Medulla oblongata (tissue), 1 donor: ENCODE measurements at regions not wholly inside any gene's neighbourhood (a gene's known extent, or its start where the extent isn't known, plus 50 kb on each side); places are given as distances from the start of the nearest gene placed in this dataset.

Experiments
- DNase-seq: peaks from one replicate; pipeline ENCODE4 v3.0.0-alpha.2; 2015; ENCODE audit errors: extremely low spot score

DNA sequence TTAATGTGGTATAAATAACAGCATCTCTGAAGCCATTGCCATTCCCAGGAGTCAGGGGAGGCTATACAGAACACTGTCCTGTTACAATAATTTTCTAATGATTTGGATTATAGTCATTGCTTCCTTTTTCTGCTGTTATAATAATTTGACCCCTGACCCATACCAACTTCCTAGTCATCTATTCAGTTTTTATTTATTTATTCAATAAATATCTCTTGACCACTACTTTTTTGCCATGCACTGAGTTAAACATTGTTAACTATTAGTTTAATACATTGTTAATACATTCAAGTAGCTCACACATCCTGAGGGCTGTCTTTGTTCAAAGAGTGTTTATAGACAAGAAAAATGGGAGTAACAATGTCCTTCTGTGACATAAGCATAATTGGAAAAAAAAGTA lies 235.5 kb upstream of the MEOX2 start:
- no peak for DNase-seq

DNA sequence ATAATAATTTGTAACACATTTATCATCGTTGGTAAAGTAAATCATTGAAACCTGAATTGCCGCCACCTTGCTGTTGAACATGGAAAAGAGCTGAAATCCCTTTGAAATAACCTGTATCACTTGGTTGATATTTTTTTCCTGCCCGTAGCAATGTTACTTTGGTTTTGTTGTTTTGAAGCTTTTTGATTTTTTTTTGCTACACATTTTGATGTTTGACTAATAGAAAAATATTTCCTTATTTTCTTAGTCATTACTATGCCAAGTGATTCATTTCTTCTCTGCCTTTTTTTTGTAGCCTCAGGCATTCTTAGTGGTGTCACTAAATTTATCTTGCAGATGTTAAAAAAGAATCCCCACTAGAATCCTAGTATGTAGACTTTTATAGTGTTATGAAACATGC lies 235.1 kb upstream of the MEOX2 start:
- no peak for DNase-seq

DNA sequence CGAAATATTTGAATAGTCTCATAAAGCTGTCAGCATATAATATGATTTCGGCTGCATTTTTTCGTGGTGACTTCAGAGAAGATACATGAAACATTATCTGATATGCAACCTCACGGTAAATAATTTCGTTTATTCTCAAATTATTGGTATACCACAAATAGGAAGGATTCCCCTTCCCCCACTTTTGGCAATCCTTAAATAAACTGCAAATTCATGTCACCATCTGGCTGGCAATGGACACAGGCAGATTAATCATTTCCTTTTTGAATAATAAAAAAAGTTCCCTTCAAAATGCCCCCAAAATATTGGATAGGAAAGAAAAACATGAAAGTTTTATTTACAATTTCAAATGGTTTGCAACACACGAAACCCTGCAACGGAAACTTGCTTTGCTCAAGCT lies 234.5 kb upstream of the MEOX2 start:
- no peak for DNase-seq

DNA sequence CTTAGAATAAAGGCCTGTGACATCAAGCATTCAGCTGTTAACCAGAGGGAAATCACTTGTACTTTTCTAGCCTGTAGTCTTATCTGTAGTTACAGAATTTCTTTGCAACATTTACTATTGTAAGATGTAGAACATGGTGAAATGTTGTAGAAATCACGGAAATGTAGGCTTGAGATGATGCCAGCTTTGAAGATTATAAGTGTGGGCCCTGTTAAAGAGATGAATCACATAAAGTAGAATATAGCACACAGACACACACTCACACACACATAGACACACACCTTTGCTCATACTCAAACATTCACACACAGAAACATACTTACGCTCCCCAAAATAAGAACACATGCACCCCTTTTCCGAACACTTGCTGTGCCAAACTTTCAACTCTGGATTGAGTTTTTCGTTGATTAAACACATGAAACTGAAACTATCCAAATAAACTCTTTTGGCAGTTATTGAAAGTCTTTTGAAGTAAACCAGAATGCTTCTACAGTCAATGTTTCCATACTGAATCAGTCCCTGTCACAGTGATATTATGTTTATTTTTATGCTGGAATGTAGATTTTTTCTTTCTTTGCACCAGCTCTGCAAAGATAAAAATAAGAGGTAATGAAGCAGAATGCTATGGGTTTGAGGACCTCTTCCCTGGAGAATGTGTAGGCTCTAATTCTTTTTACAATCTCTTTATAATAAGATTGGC lies 230.3 kb upstream of the MEOX2 start:
- no peak for DNase-seq

DNA sequence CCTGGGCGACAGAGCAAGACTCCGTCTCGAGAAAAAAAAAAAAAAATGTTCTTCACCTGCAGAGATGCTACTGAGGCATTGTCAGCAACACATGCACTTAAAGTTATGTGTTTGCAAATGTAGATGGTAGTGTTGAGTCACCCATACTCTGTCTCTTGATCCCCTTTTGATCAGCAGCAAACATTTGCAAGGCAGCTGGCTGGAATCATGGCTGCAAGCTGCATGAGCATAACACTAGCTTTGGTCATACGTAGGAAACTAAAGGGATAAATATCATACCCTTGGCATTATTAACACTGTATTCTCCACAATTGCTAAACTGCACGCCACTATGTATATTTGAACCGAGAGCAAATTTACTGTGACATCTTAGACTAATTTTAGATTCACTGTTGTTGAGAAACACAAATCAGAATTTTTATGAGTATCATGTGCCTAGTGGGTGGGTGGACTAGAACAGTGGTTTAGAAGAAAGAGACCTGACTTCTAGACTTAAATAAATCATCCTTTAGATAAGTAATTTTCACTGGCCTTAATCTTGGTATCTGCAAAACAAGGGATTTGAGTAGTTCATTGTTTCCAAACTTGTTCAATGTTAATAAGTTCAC lies 229.3 kb upstream of the MEOX2 start:
- DNase-seq: no peak

DNA sequence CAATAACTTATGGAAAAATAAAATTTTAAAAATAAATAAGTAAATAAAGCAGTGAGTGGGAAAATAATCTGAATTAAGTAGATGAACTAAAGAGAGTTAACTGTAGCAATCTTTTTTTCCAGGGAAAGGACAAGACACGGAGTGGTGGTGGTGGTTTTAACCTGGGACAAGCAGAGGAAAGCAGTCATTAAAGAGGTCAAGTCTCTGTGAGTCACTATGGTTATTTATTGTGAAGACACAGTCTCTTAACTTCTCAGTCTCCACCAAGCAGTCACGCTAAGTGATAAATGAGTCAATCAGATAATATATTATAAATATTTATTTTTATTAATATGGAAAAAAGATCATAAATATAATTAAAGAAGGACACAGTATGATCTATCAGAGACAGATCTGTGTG lies 228.1 kb upstream of the MEOX2 start:
- no peak for DNase-seq

DNA sequence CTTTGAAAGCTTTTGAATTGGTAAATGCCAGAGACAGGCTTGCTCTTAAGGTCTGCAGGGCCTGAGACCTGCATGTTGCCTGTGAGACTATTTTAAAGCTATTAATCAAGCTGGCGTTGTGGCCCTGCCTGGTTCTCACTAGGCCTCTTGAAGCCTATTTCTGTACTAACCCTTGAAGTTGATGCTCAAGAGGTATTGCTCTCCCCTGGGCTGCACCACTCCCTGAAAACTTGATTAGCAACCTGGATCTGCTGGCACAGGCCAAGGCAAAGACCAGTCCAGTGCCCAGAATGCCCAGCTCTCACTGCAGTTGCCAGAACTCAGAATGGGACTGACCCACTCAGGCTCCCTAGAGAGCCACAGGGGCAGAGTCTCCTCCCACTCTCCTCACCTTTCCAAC lies 220.0 kb upstream of the MEOX2 start:
- DNase-seq: no peak

DNA sequence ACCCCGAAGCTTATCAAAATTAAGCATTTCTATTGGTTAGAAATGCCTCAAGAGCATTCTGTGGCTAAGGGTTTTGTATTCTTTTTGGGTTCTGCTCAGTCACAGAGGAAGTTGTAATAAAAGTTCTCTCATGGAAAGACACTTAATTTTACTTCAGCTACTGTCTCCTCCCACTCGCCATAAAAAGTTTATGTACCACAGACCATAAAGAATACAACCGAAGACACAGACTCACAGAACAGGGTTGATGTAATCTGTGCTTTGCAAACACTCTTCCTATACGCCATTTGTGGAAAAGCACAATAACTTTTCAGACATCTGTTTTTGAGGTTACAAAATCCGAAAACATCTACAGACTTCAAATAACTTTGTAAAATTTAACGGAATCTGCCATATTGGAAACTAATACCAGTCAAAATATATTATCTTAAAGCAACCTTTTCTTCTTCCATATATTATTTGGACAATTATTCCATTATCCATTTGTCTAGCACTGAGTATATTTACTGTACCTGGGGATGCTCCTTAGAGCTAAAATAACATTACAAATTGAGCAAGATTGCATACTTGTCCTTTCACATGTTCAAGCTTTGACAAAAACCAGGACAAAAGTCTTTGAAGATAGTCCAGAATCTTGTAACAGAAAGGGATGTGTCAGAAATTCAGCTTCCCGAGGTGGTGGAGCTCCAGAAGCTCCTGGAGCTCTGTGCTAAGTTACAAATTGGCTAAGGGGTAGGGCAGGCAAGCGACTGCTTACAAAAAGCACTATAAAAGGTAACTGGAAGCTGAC lies 219.0 kb upstream of the MEOX2 start:
- DNase-seq: no peak

DNA sequence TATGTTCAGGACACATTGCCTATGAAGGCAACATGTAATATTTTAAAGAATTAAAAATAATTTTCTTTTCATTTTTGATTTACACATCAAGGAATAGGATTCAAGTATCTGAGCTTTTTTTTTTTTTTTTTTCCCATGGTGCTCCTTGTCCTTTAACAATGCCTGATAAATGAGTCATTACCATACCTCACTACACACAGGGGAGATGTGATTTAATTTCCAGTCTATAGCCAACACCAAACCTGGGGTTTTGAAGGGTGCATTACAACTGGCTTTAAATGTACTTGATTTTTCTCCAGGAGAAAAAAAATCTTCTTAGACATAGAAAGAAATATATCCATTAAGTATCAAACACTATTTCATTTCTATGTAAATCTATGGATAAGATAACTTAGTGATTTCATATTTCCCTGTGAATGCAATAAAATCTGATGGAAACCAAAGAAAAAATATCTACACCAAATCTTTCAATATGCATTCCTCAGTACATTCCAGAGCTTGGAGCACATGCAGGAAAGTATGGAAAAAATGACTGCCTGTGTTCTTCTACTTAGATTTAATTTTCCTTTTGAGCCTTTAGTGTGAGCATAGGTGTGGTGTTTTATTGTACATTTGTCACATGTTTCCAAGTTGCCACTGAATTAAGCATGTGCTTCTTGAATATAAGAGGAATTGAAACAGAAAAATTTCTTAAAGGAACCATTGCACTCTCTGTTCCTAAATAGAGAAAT lies 204.8 kb upstream of the MEOX2 start:
- no peak for DNase-seq

DNA sequence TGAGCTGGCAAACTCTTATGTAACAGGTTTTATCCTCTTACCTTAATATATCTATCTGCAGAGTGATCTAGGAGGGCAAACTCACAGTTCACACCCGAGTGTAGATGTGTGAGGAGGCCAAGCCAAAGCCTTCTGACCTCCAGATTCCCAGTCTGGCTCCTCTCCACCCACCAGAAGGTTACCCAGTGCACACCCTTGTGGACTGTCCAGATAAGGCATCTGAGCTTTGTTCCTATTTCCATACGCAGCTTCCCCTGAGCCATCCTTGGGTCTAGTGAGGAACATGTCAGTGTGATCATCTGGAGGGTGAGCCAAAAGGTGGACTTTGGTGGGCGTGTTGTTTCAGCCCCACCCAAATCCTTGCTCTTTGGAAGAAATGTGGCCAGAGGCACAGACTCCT lies 203.0 kb upstream of the MEOX2 start:
- DNase-seq: no peak

DNA sequence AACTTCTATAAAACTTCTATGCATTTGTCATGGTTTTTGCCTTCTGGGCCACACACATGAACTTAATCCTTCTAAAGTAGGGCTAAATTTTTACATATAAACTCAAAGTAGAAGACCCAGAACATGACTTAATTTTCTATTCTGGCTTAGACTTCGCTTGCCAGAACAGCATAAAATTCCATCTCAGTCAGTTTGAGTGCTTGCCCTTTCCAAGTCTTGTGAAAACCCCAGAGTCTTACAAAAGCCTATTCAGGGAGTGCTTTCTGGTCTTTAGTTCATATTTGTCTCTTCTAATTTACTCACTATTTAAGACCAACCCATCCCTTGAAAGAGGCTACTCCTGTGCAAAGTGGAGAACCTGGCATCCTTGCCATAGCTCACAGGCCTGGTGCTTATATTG lies 201.6 kb upstream of the MEOX2 start:
- DNase-seq: peak; percentile 7

DNA sequence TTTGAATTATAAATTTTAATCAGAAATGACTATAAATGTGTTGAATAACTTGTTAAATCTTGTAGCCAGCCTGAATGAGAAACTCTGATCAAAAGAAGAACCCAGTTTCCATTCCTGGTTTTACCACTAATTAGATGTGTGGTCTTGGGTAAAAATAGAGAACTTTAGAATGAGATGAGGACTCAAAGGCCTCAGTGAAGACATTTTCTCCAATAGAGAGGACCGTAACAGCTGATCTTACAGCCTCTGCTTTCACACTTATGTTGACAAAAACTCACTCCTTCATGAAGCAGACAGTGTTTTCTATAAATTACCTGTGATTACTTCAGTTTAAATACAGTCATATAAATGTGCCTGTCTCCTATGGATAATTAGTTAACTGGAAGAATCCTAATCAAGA lies 200.1 kb upstream of the MEOX2 start:
- DNase-seq: no peak

DNA sequence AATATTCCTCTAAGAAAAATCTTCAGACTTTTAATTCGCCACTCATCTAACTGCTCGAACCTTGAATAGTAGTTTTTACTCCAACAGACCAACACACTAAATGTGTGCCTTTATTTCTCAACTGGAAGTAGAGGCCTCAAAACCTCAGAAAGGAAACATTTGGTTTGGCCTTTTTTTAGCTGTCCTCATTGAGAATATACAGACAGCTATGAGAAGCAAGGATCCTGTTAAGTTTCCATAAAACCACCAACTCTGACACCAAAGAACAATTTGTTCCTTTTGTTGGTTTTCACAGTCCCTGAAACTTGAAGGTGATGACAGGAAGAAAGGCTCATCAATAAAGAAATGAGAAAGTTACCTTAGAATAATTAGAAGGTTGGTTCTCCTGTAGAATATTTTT lies 199.2 kb upstream of the MEOX2 start:
- no peak for DNase-seq

DNA sequence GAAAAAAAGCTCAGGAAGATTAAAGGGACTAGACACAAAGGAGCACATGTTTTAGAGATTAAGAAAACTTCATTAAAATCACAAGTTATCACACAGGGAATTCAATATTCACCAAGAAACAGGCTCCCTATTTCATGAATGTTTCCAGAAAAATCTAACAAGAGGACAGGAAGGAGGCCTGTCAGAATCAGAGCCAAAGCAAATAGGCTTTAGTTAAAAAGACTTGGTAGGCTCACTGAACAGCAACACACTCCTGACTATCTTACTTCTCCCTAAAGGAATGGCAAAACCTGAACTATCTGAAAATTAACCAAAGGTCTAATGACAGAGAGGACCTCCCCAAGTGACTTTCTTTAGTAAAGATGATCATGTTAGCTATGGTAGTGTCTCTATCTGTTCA lies 188.3 kb upstream of the MEOX2 start:
- DNase-seq: no peak

DNA sequence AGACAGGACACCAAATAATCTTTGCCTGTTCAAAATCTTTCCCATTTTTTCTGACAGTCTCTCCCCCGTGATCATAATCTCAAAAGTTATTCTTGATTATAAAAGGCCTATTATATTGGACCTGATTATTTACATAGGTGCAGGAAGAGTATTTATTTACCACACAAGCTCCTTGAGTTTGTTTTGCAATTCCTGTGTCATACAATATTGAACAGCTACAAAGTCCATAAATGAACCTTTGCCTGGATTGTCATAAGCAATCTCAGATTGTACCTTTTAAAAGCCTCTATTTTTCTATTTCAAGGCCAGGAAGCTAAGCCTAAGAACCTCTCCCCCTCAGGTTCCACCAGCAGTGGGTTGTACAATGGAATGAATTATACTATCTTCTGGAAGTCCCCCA lies 183.9 kb upstream of the MEOX2 start:
- DNase-seq: no peak

DNA sequence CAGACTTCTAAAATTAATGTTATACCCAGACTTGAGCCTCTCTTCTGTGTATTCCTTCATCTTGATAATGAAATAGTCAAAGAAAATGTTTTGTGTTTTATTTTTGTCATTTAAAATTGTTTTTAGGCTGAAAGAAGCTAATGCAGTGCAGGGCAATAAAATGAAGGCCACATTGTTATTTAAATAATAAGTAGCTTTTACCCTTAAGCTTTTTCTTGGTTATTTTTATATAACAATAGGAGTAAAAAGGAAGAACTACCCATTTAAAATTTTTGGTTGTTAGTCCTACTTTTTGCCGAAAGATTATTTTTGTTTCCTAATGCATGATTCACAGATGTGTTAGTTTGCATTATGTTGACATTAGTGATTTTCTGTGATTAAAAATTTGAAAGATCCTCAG lies 181.0 kb upstream of the MEOX2 start:
- DNase-seq: no peak

DNA sequence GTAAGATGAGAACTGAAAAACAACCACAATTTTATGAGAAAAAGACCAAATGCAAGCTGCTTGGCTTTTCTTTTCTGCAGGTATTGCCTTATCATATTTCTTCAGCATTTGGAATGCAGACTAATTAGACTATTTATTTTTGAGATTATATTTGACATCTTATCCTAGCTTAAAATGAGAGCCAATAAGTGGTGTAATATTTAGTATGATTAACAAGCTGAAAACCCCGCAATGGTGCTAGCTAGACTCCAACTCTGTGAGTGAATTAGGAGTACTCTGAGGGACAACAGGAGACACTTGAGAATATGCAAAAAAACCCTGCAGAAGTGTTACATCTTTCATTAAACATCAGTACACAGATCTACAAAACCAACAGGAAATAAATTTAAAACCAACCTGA lies 180.3 kb upstream of the MEOX2 start:
- DNase-seq: no peak

DNA sequence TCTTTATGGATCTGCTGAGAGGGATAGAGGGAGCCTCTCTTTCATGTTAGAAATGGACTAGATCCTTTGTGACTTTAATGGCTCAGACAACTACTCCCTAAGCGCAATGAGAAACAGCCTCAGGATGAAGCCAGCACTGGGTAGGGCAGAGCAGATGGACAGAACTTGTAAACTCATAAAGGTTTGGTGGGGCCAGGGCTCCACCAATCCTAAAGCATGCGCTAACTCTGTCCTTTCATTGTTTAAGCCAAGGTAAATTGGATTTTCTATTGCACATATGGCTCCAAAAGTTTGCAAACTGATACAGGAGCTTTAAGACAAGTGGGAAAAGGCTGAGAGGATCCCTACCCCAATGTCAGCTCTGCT lies 178.1 kb upstream of the MEOX2 start:
- no peak for DNase-seq

DNA sequence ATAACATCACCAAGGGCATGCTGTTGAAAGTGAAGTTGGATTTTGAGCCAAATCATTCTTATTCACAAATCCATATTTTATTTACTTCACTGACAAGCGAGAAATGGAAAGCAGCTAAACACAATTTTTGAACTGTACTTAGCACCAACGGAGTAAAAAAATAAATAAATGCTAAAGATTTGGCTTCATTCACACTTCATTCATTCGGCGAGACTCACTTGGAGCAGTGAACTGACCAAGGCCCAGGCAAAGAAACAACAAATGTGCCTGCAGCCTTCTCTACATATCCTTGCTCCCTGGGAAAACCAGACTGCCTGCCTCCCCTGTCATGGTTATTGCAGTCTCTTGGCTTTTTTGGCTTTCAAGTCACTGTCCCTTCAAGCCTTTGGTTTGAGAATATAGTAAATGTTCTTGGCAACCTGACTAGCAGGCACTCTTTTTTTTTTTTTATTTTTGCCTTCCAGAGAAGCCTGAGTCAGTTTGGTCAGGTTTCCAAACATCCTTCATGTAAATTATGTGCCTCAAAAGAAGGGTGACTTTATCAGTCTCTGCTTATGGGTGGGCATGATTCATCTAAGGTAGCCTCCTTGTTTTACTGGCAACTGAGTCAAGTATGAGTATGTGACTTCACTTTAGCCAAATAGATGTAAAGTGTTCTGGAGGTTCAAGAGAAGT lies 177.6 kb upstream of the MEOX2 start:
- DNase-seq: peak; percentile 25

DNA sequence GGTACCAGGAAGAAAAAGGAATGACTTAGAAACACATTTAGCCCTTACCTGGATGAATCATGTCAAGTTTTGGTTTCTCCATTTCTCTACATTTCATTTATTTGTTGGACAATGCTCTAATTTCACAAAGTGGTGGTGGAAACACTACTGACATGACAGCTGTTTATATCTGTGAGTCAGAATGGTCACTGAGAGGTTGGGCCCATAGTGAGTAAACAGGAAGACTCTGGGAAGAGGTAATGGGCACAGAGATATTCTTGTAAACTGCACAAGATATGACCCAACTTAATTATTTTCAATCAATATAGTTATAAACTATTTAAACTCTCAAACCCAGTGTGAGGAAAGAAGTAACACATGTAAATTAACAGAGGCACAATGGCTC lies 176.3 kb upstream of the MEOX2 start:
- no peak for DNase-seq

DNA sequence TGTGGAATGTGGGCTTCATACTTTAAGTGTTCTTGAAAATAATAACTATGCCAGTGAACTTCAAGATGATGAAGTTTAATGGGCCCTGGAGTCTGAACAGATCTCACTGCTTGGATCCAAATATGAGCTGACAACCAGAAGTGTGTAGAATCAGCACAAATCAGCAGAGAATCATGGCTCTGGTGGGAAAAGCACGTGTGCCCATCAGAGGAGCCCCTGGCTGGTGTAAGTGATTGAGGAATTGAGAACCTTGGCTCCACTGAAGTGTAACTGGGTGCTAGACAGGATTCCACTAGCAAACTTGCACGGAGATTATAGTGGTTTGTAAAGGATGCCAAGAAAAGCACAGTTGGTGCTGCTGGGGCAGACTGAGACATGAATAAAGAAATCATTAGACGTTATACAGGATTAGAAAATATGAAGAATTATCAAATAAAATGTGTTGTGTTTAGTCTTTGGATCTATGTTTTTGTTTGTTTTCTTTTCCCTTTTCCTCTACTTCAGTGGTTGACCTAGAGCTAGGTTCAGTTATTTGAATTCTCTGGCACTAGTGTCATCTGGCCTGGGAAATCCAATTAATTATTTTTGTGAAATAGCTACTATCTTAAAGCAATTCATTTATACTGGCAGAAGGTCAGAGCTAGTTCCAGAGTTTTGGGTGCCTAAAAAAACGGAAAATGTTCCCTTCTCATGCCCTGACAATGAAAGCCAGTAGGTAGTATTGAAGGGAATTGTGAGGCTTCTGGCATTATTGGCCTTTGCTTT lies 175.7 kb upstream of the MEOX2 start:
- no peak for DNase-seq
